ENCODE measurements at regions not wholly inside any gene's neighbourhood (a gene's known extent, or its start where the extent isn't known, plus 50 kb on each side); places are given as distances from the start of the nearest gene placed in this dataset.

DNA sequence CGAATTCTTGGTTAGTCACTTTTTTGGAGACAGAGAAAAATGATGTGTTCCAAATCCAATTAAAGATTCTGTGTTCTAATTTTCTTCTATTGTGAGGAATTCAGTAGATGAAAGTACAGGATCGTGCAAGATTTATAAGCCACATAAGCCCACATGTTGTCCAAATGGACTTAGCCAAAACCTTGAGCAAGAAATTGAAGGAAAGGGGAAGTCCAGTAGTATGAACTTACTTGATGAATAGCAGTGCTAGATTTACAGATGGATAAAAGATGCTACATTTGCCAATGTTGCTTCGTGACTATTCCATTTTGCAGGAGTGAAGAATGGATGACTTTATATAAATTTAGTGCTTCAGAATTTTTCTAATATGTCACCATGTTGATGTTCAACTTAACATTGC lies 120.0 kb upstream of the ATP11B start:
- H3K9me3 Mint-ChIP-seq, result no peaks in the 10 kb centered on the region
- no peak overlapping the region for H3K27ac ChIP-seq (ENCODE audit: low read depth, low read length)
- no peaks in the 10 kb centered on the region for H3K9me3 ChIP-seq (ENCODE audit: control insufficient read depth in 2 of 3, low read length in 3 of 3)
- H3K4me1 ChIP-seq (ENCODE audit: control insufficient read depth in 2 of 2, insufficient read depth in 2 of 2, low read length in 2 of 2), result no peaks in the 10 kb centered on the region
- peaks cover 28 to 44% (median 30%) of the 10 kb centered on the region in 5 donors for H3K27me3 Mint-ChIP-seq
- ATAC-seq (no peak), DNase-seq (no peak)
- ChIA-PET CTCF (no interaction called here), POLR2A (no interaction called here)
- no peak overlapping the region for H3K4me3 ChIP-seq (ENCODE audit: low read length)
- H3K36me3 Mint-ChIP-seq, result no peaks in the 10 kb centered on the region
- H3K4me1 Mint-ChIP-seq, result peaks cover 0 to 2% (median 0%) of the 10 kb centered on the region in 7 donors
- intact Hi-C loops (cut with micrococcal nuclease), result no loop called here
- no peak overlapping the region for H3K27ac Mint-ChIP-seq
- H3K4me3 Mint-ChIP-seq, result no peak overlapping the region
- no peaks in the 10 kb centered on the region for H3K27me3 ChIP-seq (ENCODE audit: control insufficient read depth in 2 of 2, insufficient read depth in 2 of 2, low read length in 2 of 2)
- no peaks in the 10 kb centered on the region for H3K36me3 ChIP-seq (ENCODE audit: control insufficient read depth in 2 of 3, insufficient read depth in 3 of 3, low read length in 3 of 3)

DNA sequence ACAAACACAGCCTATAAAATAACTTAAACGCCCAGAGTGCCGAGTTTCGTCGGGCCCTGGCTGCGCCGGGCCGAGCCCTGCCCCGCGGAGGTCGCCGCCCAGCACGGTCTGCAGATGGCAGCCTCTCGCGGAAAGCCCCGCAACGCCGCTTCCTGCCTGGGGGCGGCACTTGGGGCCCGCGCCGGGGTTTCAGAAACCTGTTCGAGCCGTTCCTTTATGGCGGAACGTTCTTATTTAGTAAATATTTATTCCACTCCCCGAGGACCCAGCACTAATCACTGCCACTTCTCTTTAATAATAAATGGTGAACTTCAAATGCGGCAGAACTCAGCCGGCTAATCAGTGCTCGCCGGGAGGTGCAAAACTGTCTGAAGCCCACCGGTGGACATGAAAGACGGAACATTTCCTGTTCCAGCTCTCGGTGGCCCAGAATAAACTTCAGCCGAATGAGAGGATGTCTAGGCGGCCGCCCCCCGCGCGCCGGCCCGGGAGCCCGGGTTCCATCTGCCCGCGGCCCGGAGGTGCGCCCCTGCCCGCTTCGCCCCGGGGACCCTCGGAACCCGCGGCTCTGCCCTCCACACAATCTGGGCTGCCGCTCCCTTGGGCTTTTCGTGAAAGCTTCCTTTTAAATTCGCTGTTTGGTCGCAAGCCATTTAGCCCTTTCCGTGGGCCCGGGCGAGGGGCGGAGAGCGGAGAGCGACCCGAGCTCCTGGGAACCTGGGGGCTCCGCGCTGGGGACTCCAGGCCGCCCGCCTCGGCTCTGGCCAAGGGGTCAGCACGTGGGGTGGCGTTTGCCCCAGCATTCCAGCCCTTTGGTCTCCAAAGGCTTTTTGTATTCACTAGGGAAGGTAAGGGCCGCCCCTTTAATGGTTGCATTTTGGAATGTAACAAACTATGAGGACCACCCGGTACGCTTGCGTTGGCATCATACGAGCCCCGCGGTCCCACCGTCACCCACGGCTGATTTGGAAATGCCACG lies 110.8 kb upstream of the ATP11B start:
- peak; percentile 12 to 69 (median 38) for DNase-seq
- no peaks in the 10 kb centered on the region for H3K9me3 Mint-ChIP-seq
- H3K4me1 ChIP-seq (ENCODE audit: control insufficient read depth in 2 of 2, insufficient read depth in 2 of 2, low read length in 2 of 2), result peaks cover 0 to 6% of the 10 kb centered on the region in 2 donors
- ChIA-PET CTCF (no interaction called here), POLR2A (no interaction called here)
- H3K27ac Mint-ChIP-seq, result peak overlapping the region in 2 of 9 donors; percentile 13 to 28
- peaks cover 35 to 53% (median 42%) of the 10 kb centered on the region in 5 donors for H3K27me3 Mint-ChIP-seq
- H3K4me3 Mint-ChIP-seq, result peak overlapping the region; percentile 68 to 84 (median 80)
- H3K27me3 ChIP-seq (ENCODE audit: control insufficient read depth in 2 of 2, insufficient read depth in 2 of 2, low read length in 2 of 2), result peaks cover 0 to 6% of the 10 kb centered on the region in 2 donors
- intact Hi-C loops (cut with micrococcal nuclease), result loop anchor here (1.0 to 10.0 kb wide), 8 partner anchors 290 to 1698 kb away; partner anchors contain the start of gene DNAJC19 (in 1 of the 2)
- peak; percentile 85 for ATAC-seq
- peaks cover 6 to 15% (median 10%) of the 10 kb centered on the region in 7 donors for H3K4me1 Mint-ChIP-seq
- no peaks in the 10 kb centered on the region for H3K36me3 Mint-ChIP-seq
- H3K4me3 ChIP-seq (ENCODE audit: low read length), result peak overlapping the region; percentile 58
- peak overlapping the region; percentile 31 for H3K27ac ChIP-seq (ENCODE audit: low read depth, low read length)
- H3K36me3 ChIP-seq (ENCODE audit: control insufficient read depth in 2 of 3, insufficient read depth in 3 of 3, low read length in 3 of 3), result no peaks in the 10 kb centered on the region
- no peaks in the 10 kb centered on the region for H3K9me3 ChIP-seq (ENCODE audit: control insufficient read depth in 2 of 3, low read length in 3 of 3)

DNA sequence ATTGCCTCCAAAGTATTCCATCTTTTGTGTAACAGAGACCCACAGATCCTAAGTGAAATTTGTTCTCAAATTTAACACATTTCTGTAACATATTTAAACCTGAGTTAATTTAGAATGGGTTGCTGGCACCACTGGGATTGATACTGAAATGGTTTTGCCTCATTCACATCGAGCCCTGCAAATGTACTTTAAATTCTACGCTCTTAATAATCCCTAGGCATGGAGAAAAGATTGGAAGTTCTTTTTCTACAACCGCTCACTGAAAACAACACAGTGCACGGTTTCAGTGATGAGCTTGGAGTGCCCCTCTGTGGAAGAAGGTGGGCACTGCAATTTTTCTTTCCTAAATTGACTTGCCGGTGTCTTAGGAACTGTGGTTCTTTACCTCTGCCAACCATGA lies 109.9 kb upstream of the ATP11B start:
- Histone ChIP-seq H3K4me1 (ENCODE audit: control insufficient read depth in 2 of 2, insufficient read depth in 2 of 2, low read length in 2 of 2) (peaks cover 0 to 6% of the 10 kb centered on the region in 2 donors), H3K9me3 (ENCODE audit: control insufficient read depth in 2 of 3, low read length in 3 of 3) (no peaks in the 10 kb centered on the region), H3K4me3 (ENCODE audit: low read length) (no peak overlapping the region), H3K27ac (ENCODE audit: low read depth, low read length) (no peak overlapping the region), H3K27me3 (ENCODE audit: control insufficient read depth in 2 of 2, insufficient read depth in 2 of 2, low read length in 2 of 2) (peaks cover 0 to 6% of the 10 kb centered on the region in 2 donors), H3K36me3 (ENCODE audit: control insufficient read depth in 2 of 3, insufficient read depth in 3 of 3, low read length in 3 of 3) (no peaks in the 10 kb centered on the region)
- ChIA-PET POLR2A (no interaction called here), CTCF (no interaction called here)
- H3K27ac Mint-ChIP-seq, result peak overlapping the region in 2 of 9 donors; percentile 1 to 3
- peak overlapping the region; percentile 68 to 84 (median 74) for H3K4me3 Mint-ChIP-seq
- H3K9me3 Mint-ChIP-seq, result no peaks in the 10 kb centered on the region
- peak; percentile 83 for ATAC-seq
- H3K36me3 Mint-ChIP-seq, result no peaks in the 10 kb centered on the region
- H3K4me1 Mint-ChIP-seq, result peaks cover 6 to 15% (median 10%) of the 10 kb centered on the region in 7 donors
- DNase-seq, result peak in 8 of 9 donors; percentile 14 to 61 (median 52)
- peaks cover 40 to 59% (median 51%) of the 10 kb centered on the region in 5 donors for H3K27me3 Mint-ChIP-seq
- intact Hi-C loops (cut with micrococcal nuclease), result loop anchor here (1.0 to 10.0 kb wide), 8 partner anchors 291 to 1699 kb away; partner anchors contain the start of gene DNAJC19 (in 1 of the 2)

DNA sequence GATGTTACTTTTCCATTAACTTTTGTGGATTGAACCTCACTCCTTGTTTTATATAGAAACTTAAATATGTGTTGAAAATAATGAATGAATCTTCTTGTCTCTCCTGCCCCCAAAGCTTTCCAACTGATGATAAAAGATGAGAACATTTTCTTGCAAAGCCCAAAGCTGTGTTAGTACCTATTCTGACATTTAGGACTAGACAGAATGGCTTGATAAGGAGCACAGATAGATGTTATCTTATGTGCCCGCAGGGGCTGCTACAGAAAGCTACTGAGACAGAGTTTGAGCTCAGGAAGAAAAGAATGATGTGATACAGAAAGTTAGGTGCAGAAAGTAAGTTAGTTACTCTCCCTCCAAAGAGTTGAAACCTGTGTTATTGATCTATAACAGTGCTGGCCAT lies 109.4 kb upstream of the ATP11B start:
- H3K27ac Mint-ChIP-seq, result peak overlapping the region in 1 of 9 donors; percentile 1
- CTCF ChIA-PET, result no interaction called here
- H3K36me3 Mint-ChIP-seq, result no peaks in the 10 kb centered on the region
- no peaks in the 10 kb centered on the region for H3K9me3 Mint-ChIP-seq
- H3K9me3 ChIP-seq (ENCODE audit: control insufficient read depth in 2 of 3, low read length in 3 of 3), result no peaks in the 10 kb centered on the region
- POLR2A ChIA-PET, result no interaction called here
- no peaks in the 10 kb centered on the region for H3K36me3 ChIP-seq (ENCODE audit: control insufficient read depth in 2 of 3, insufficient read depth in 3 of 3, low read length in 3 of 3)
- peak overlapping the region in 7 of 10 donors; percentile 68 to 84 (median 74) for H3K4me3 Mint-ChIP-seq
- H3K27me3 Mint-ChIP-seq, result peaks cover 40 to 62% (median 56%) of the 10 kb centered on the region in 5 donors
- H3K27ac ChIP-seq (ENCODE audit: low read depth, low read length), result no peak overlapping the region
- intact Hi-C loops (cut with micrococcal nuclease), result loop anchor here (1.0 to 10.0 kb wide), 8 partner anchors 291 to 1699 kb away; partner anchors contain the start of gene DNAJC19 (in 1 of the 2)
- no peak for DNase-seq
- H3K4me3 ChIP-seq (ENCODE audit: low read length), result no peak overlapping the region
- no peak for ATAC-seq
- peaks cover 0 to 6% of the 10 kb centered on the region in 2 donors for H3K27me3 ChIP-seq (ENCODE audit: control insufficient read depth in 2 of 2, insufficient read depth in 2 of 2, low read length in 2 of 2)
- peaks cover 0 to 6% of the 10 kb centered on the region in 2 donors for H3K4me1 ChIP-seq (ENCODE audit: control insufficient read depth in 2 of 2, insufficient read depth in 2 of 2, low read length in 2 of 2)
- peaks cover 6 to 15% (median 10%) of the 10 kb centered on the region in 7 donors for H3K4me1 Mint-ChIP-seq

DNA sequence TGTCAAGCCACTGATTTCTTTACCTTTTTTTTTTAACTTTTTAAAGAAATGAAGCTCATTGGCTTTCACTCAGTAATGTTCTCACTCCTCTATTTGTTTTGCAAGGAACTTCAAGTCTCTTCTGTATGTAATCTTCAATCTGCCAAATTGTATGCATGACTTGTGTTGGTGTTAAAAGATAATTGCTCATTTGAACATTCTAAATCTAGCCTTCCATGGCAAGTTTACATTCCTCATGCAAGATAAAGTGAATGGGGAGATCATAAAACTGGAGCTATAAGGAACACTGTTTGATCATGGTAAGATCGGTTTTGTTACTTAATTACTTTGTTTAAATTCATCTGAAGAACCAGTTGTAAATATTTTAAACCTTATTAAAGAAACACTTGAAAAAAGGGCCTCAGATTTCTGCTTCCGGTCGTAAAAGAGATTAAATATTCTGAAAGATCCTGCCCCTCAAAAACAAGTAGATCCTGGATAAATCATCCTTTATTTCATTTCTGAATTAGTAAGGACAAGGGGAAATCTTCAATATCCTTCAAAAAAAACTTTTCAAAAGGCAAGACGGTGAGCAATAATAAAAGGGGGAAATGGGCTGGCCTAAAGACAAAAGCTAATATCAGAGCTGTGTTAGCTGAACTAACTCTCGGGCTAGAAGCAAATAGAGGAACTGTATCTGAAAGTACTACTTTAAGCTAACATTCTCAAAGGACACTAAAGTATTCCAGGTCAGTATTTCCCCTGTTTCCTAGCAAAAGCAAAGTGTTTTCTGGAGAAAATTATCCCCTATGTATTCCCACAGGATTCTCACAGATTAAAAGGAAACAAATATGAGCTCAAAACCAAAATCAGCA lies 107.0 kb upstream of the ATP11B start:
- no peaks in the 10 kb centered on the region for H3K36me3 ChIP-seq (ENCODE audit: control insufficient read depth in 2 of 3, insufficient read depth in 3 of 3, low read length in 3 of 3)
- no peaks in the 10 kb centered on the region for H3K9me3 ChIP-seq (ENCODE audit: control insufficient read depth in 2 of 3, low read length in 3 of 3)
- Mint-ChIP-seq H3K36me3 (no peaks in the 10 kb centered on the region), H3K27ac (no peak overlapping the region), H3K4me1 (peaks cover 6 to 15% (median 10%) of the 10 kb centered on the region in 7 donors), H3K9me3 (no peaks in the 10 kb centered on the region), H3K27me3 (peaks cover 40 to 68% (median 62%) of the 10 kb centered on the region in 5 donors), H3K4me3 (no peak overlapping the region)
- POLR2A ChIA-PET, result interaction anchor here (0.5 kb wide), 1 partner anchor 760 kb away, joined by 3 read pairs; no protein-coding TSS in a partner anchor
- no peak overlapping the region for H3K4me3 ChIP-seq (ENCODE audit: low read length)
- no peak overlapping the region for H3K27ac ChIP-seq (ENCODE audit: low read depth, low read length)
- intact Hi-C loops (cut with micrococcal nuclease), result loop anchor here in 1 of 2 donors (10.0 kb wide), 1 partner anchor 1701 kb away; the partner anchor contains the start of gene DNAJC19
- ATAC-seq (no peak), DNase-seq (no peak)
- peaks cover 0 to 6% of the 10 kb centered on the region in 2 donors for H3K4me1 ChIP-seq (ENCODE audit: control insufficient read depth in 2 of 2, insufficient read depth in 2 of 2, low read length in 2 of 2)
- CTCF ChIA-PET, result interaction anchor here (0.7 to 1.3 kb wide), 3 partner anchors 28 to 1359 kb away, joined by 3 to 4 read pairs (median 4); no protein-coding TSS in a partner anchor
- H3K27me3 ChIP-seq (ENCODE audit: control insufficient read depth in 2 of 2, insufficient read depth in 2 of 2, low read length in 2 of 2), result peaks cover 0 to 6% of the 10 kb centered on the region in 2 donors

DNA sequence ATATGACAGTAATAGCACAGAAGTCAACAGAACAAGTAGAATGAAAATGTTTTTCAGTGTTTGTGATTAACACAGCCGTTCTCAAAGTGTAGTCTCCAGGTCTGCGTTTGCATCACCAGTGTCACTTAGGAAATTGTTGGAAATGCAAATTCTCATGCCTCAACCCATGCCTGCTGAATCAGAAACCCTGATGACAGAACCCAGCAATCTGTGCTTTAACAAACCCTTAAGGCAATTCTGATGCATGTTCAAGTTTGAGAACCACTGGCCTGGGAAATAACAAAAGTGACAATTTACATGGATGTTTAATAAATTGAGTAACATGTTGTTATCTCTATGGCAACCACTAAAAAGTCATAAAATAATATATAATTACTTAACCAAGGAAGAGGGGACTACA lies 103.1 kb upstream of the ATP11B start:
- Mint-ChIP-seq H3K36me3 (no peaks in the 10 kb centered on the region), H3K27ac (no peak overlapping the region), H3K27me3 (peaks cover 25 to 61% (median 39%) of the 10 kb centered on the region in 5 donors), H3K4me3 (no peak overlapping the region), H3K4me1 (peaks cover 0 to 1% (median 0%) of the 10 kb centered on the region in 7 donors), H3K9me3 (no peaks in the 10 kb centered on the region)
- intact Hi-C loops (cut with micrococcal nuclease), result no loop called here
- H3K36me3 ChIP-seq (ENCODE audit: control insufficient read depth in 2 of 3, insufficient read depth in 3 of 3, low read length in 3 of 3), result no peaks in the 10 kb centered on the region
- DNase-seq (no peak), ATAC-seq (no peak)
- no peaks in the 10 kb centered on the region for H3K4me1 ChIP-seq (ENCODE audit: control insufficient read depth in 2 of 2, insufficient read depth in 2 of 2, low read length in 2 of 2)
- no peak overlapping the region for H3K4me3 ChIP-seq (ENCODE audit: low read length)
- H3K27me3 ChIP-seq (ENCODE audit: control insufficient read depth in 2 of 2, insufficient read depth in 2 of 2, low read length in 2 of 2), result no peaks in the 10 kb centered on the region
- H3K9me3 ChIP-seq (ENCODE audit: control insufficient read depth in 2 of 3, low read length in 3 of 3), result no peaks in the 10 kb centered on the region
- no peak overlapping the region for H3K27ac ChIP-seq (ENCODE audit: low read depth, low read length)
- CTCF ChIA-PET, result no interaction called here
- POLR2A ChIA-PET, result no interaction called here

Data from naive thymus-derived CD4-positive, alpha-beta T cell (primary cell).